GM23338 (cell line): ENCODE measurements at regions not wholly inside any gene's neighbourhood (a gene's known extent, or its start where the extent isn't known, plus 50 kb on each side); places are given as distances from the start of the nearest gene placed in this dataset.
A peak's percentile ranks its signal among the peaks of the same experiment; 100 is the strongest.

Experiments
- ATAC-seq: fragments of 200-7000 bp; cut with Tn5 transposase; 3 replicates; pipeline ENCODE4 v1.9.1; 2020
- DNase-seq: peaks from one replicate; pipeline ENCODE4 v3.0.0-alpha.2; 2015; ENCODE audit warnings: low spot score
- H2AFZ ChIP-seq: fragments of 200-600 bp; sonication (generic); 2 replicates; pipeline ENCODE4 v1.8.0; 2016; ENCODE audit warnings: antibody characterized with exemption, mild to moderate bottlenecking, moderate library complexity
- H3F3A ChIP-seq: fragments of 200-600 bp; sonication (generic); replicated peaks from 2 replicates; pipeline ENCODE4 v1.8.0; 2017; ENCODE audit warnings: antibody characterized with exemption, mixed run types, low read depth
- H3K27ac ChIP-seq: fragments of 200-600 bp; sonication (generic); 2 replicates; pipeline ENCODE4 v1.6.1; 2016; ENCODE audit warnings: low read depth
- H3K27me3 ChIP-seq: fragments of 200-600 bp; sonication (generic); 2 replicates; pipeline ENCODE4 v1.8.0; 2016; ENCODE audit warnings: mild to moderate bottlenecking, mixed run types, moderate library complexity; ENCODE audit not compliant: insufficient read depth
- H3K36me3 ChIP-seq: fragments of 200-600 bp; sonication (generic); 2 replicates; pipeline ENCODE4 v1.8.0; 2016; ENCODE audit warnings: mild to moderate bottlenecking; ENCODE audit not compliant: insufficient read depth
- H3K4me1 ChIP-seq: fragments of 200-600 bp; sonication (generic); 2 replicates; pipeline ENCODE4 v1.8.0; 2016; ENCODE audit warnings: mild to moderate bottlenecking, moderate library complexity; ENCODE audit not compliant: insufficient read depth
- H3K4me2 ChIP-seq: fragments of 200-600 bp; sonication (generic); 2 replicates; pipeline ENCODE4 v1.7.1; 2017; ENCODE audit warnings: mixed run types
- H3K4me3 ChIP-seq: fragments of 200-600 bp; sonication (generic); 2 replicates; pipeline ENCODE4 v1.6.1; 2016; ENCODE audit warnings: mixed run types
- H3K79me2 ChIP-seq: fragments of 200-600 bp; sonication (generic); replicated peaks from 2 replicates; pipeline ENCODE4 v1.8.0; 2017; ENCODE audit warnings: mild to moderate bottlenecking; ENCODE audit not compliant: insufficient read depth
- H3K9me2 ChIP-seq: fragments of 200-600 bp; sonication (generic); 2 replicates; pipeline ENCODE4 v1.8.0; 2017; ENCODE audit not compliant: insufficient read depth
- H4K20me1 ChIP-seq: fragments of 200-600 bp; sonication (generic); replicated peaks from 2 replicates; pipeline ENCODE4 v1.8.0; 2017; ENCODE audit warnings: mild to moderate bottlenecking; ENCODE audit not compliant: insufficient read depth
- H3K27ac Mint-ChIP-seq: 2 replicates; pipeline ENCODE4 v1.8.0; 2020; ENCODE audit warnings: inconsistent platforms, mild to moderate bottlenecking, moderate library complexity, mixed read lengths
- H3K27me3 Mint-ChIP-seq: 3 replicates; pipeline ENCODE4 v1.8.0; 2022; ENCODE audit warnings: low read depth, mild to moderate bottlenecking, moderate library complexity, mixed read lengths, inconsistent platforms; ENCODE audit not compliant: insufficient read depth, poor library complexity
- H3K36me3 Mint-ChIP-seq: 3 replicates; pipeline ENCODE4 v1.8.0; 2021; ENCODE audit warnings: low read depth, mild to moderate bottlenecking, inconsistent platforms, moderate library complexity, mixed read lengths
- H3K4me1 Mint-ChIP-seq: 3 replicates; pipeline ENCODE4 v1.8.0; 2020; ENCODE audit warnings: mild to moderate bottlenecking, inconsistent platforms, mixed read lengths
- H3K4me3 Mint-ChIP-seq: 3 replicates; pipeline ENCODE4 v1.8.0; 2021; ENCODE audit warnings: moderate library complexity, mild to moderate bottlenecking, inconsistent platforms, mixed read lengths
- H3K9me3 Mint-ChIP-seq: 3 replicates; pipeline ENCODE4 v1.8.0; 2020; ENCODE audit warnings: moderate library complexity, mild to moderate bottlenecking, inconsistent platforms, mixed read lengths
- CREB1 ChIP-seq: fragments of 250-450 bp; sonication (Bioruptor Pico); IDR thresholded peaks from 2 replicates; pipeline ENCODE4 v1.5.0; 2020; ENCODE audit warnings: low read depth, mild to moderate bottlenecking, moderate library complexity
- EZH2 ChIP-seq: fragments of 200-600 bp; sonication (generic); IDR thresholded peaks from one replicate; pipeline ENCODE4 v1.8.0; 2017; ENCODE audit warnings: antibody characterized with exemption, mild to moderate bottlenecking, low read depth; ENCODE audit not compliant: unreplicated experiment
- EZH2phosphoT487 ChIP-seq: fragments of 200-600 bp; sonication (generic); IDR thresholded peaks from one replicate; pipeline ENCODE4 v1.8.1; 2018; ENCODE audit warnings: antibody characterized with exemption; ENCODE audit not compliant: unreplicated experiment
- JUNB ChIP-seq: IDR thresholded peaks from one replicate; pipeline ENCODE4 v1.6.1; 2016; ENCODE audit warnings: antibody characterized with exemption; ENCODE audit not compliant: unreplicated experiment
- NANOG ChIP-seq: IDR thresholded peaks from 2 replicates; pipeline ENCODE4 v1.6.1; 2016; ENCODE audit warnings: antibody characterized with exemption, borderline replicate concordance
- POLR2AphosphoS5 ChIP-seq: IDR thresholded peaks from 2 replicates; pipeline ENCODE4 v1.6.1; 2016; ENCODE audit warnings: antibody characterized with exemption, low read depth
- STAT1 ChIP-seq: IDR thresholded peaks from one replicate; pipeline ENCODE4 v1.6.1; 2016; ENCODE audit warnings: antibody characterized with exemption; ENCODE audit not compliant: unreplicated experiment
- ZNF114 ChIP-seq: fragments of 250-450 bp; sonication (Bioruptor Pico); IDR thresholded peaks from 2 replicates; pipeline ENCODE4 v1.5.0; 2020; ENCODE audit warnings: mild to moderate bottlenecking, moderate library complexity
- ZNF331 ChIP-seq: fragments of 250-450 bp; sonication (Bioruptor Pico); IDR thresholded peaks from 2 replicates; pipeline ENCODE4 v1.5.0; 2020; ENCODE audit warnings: low read depth, mild to moderate bottlenecking, moderate library complexity
- TF ChIP-seq, protein P1 (sequence below): IDR thresholded peaks from 2 replicates; pipeline ENCODE4 v1.6.1; 2016; ENCODE audit warnings: antibody characterized with exemption
- TF ChIP-seq, protein P2 (sequence below), 2 experiments: fragments of 200-600 bp in 1 of 2; sonication (generic) in 1 of 2; conservative IDR thresholded peaks; 2 replicates each; pipeline versions ENCODE4 v1.5.1 to v1.6.1; 2016 to 2017; ENCODE audit warnings: antibody characterized with exemption in 2 of 2, low read depth in 2 of 2, mild to moderate bottlenecking in 2 of 2, moderate library complexity in 1 of 2
- TF ChIP-seq, protein P3 (sequence below): IDR thresholded peaks from one replicate; pipeline ENCODE4 v1.6.1; 2018; ENCODE audit warnings: antibody characterized with exemption; ENCODE audit not compliant: unreplicated experiment
- TF ChIP-seq, protein P4 (sequence below): fragments of 250-450 bp; sonication (Bioruptor Pico); IDR thresholded peaks from 2 replicates; pipeline ENCODE4 v1.5.0; 2020; ENCODE audit warnings: mild to moderate bottlenecking, moderate library complexity

DNA sequence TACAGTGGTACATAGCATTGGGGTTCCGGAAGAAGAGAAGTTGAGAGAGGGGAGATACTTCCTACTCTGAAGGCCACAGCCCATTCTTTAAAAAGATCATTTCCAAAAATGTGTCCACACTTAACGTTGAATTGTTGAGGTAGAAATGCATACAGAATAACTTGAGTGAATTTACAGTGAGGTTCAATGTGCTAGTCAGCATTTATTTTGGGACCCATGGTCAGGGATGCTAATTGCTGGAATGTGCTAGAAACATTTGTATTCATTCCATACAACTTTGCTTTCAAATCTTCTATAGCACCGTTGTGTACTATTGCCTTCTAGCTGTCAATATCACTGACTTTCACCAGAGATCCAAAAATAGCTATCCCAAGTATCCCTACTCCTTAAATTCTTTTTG, 325.9 kb downstream of the SATB2 start:
- Mint-ChIP-seq H3K27me3 (no peaks in the 10 kb centered on the region), H3K4me1 (peaks cover 14% of the 10 kb centered on the region; the same call in 2 of the 3 replicates), H3K36me3 (no peaks in the 10 kb centered on the region; the same call in 2 of the 3 replicates), H3K27ac (no peak overlapping the region), H3K4me3 (no peak overlapping the region), H3K9me3 (peaks cover 4% of the 10 kb centered on the region; the same call in 2 of the 3 replicates)
- Histone ChIP-seq H3K27ac (no peak overlapping the region), H3K4me2 (no peak overlapping the region), H3K36me3 (no peaks in the 10 kb centered on the region), H3K9me2 (peaks cover 14% of the 10 kb centered on the region; the same call in 1 of the 2 replicates), H3K79me2 (no peaks in the 10 kb centered on the region), H2AFZ (peak overlapping the region; percentile 49; the same call in 1 of the 2 replicates), H3F3A (no peaks in the 10 kb centered on the region), H3K27me3 (no peaks in the 10 kb centered on the region), H4K20me1 (no peaks in the 10 kb centered on the region), H3K4me3 (no peak overlapping the region), H3K4me1 (peaks cover 17% of the 10 kb centered on the region; the same call in 1 of the 2 replicates)
- TF ChIP-seq NANOG (no peak), EZH2phosphoT487 (no peak), ZNF331 (CRISPR knock-in tag) (no peak), EZH2 (no peak), STAT1 (no peak), ZNF114 (CRISPR knock-in tag) (no peak), CREB1 (CRISPR knock-in tag) (no peak), POLR2AphosphoS5 (no peak), JUNB (no peak)
- TF ChIP-seq, protein P1, sequence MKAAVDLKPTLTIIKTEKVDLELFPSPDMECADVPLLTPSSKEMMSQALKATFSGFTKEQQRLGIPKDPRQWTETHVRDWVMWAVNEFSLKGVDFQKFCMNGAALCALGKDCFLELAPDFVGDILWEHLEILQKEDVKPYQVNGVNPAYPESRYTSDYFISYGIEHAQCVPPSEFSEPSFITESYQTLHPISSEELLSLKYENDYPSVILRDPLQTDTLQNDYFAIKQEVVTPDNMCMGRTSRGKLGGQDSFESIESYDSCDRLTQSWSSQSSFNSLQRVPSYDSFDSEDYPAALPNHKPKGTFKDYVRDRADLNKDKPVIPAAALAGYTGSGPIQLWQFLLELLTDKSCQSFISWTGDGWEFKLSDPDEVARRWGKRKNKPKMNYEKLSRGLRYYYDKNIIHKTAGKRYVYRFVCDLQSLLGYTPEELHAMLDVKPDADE: no peak
- TF ChIP-seq, protein P2, sequence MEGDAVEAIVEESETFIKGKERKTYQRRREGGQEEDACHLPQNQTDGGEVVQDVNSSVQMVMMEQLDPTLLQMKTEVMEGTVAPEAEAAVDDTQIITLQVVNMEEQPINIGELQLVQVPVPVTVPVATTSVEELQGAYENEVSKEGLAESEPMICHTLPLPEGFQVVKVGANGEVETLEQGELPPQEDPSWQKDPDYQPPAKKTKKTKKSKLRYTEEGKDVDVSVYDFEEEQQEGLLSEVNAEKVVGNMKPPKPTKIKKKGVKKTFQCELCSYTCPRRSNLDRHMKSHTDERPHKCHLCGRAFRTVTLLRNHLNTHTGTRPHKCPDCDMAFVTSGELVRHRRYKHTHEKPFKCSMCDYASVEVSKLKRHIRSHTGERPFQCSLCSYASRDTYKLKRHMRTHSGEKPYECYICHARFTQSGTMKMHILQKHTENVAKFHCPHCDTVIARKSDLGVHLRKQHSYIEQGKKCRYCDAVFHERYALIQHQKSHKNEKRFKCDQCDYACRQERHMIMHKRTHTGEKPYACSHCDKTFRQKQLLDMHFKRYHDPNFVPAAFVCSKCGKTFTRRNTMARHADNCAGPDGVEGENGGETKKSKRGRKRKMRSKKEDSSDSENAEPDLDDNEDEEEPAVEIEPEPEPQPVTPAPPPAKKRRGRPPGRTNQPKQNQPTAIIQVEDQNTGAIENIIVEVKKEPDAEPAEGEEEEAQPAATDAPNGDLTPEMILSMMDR (conservative IDR thresholded peaks at IDR 0.05; ENCODE audit: low read depth in 2 of 2): no peak
- TF ChIP-seq, protein P3, sequence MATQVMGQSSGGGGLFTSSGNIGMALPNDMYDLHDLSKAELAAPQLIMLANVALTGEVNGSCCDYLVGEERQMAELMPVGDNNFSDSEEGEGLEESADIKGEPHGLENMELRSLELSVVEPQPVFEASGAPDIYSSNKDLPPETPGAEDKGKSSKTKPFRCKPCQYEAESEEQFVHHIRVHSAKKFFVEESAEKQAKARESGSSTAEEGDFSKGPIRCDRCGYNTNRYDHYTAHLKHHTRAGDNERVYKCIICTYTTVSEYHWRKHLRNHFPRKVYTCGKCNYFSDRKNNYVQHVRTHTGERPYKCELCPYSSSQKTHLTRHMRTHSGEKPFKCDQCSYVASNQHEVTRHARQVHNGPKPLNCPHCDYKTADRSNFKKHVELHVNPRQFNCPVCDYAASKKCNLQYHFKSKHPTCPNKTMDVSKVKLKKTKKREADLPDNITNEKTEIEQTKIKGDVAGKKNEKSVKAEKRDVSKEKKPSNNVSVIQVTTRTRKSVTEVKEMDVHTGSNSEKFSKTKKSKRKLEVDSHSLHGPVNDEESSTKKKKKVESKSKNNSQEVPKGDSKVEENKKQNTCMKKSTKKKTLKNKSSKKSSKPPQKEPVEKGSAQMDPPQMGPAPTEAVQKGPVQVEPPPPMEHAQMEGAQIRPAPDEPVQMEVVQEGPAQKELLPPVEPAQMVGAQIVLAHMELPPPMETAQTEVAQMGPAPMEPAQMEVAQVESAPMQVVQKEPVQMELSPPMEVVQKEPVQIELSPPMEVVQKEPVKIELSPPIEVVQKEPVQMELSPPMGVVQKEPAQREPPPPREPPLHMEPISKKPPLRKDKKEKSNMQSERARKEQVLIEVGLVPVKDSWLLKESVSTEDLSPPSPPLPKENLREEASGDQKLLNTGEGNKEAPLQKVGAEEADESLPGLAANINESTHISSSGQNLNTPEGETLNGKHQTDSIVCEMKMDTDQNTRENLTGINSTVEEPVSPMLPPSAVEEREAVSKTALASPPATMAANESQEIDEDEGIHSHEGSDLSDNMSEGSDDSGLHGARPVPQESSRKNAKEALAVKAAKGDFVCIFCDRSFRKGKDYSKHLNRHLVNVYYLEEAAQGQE: no peak
- TF ChIP-seq, protein P4, sequence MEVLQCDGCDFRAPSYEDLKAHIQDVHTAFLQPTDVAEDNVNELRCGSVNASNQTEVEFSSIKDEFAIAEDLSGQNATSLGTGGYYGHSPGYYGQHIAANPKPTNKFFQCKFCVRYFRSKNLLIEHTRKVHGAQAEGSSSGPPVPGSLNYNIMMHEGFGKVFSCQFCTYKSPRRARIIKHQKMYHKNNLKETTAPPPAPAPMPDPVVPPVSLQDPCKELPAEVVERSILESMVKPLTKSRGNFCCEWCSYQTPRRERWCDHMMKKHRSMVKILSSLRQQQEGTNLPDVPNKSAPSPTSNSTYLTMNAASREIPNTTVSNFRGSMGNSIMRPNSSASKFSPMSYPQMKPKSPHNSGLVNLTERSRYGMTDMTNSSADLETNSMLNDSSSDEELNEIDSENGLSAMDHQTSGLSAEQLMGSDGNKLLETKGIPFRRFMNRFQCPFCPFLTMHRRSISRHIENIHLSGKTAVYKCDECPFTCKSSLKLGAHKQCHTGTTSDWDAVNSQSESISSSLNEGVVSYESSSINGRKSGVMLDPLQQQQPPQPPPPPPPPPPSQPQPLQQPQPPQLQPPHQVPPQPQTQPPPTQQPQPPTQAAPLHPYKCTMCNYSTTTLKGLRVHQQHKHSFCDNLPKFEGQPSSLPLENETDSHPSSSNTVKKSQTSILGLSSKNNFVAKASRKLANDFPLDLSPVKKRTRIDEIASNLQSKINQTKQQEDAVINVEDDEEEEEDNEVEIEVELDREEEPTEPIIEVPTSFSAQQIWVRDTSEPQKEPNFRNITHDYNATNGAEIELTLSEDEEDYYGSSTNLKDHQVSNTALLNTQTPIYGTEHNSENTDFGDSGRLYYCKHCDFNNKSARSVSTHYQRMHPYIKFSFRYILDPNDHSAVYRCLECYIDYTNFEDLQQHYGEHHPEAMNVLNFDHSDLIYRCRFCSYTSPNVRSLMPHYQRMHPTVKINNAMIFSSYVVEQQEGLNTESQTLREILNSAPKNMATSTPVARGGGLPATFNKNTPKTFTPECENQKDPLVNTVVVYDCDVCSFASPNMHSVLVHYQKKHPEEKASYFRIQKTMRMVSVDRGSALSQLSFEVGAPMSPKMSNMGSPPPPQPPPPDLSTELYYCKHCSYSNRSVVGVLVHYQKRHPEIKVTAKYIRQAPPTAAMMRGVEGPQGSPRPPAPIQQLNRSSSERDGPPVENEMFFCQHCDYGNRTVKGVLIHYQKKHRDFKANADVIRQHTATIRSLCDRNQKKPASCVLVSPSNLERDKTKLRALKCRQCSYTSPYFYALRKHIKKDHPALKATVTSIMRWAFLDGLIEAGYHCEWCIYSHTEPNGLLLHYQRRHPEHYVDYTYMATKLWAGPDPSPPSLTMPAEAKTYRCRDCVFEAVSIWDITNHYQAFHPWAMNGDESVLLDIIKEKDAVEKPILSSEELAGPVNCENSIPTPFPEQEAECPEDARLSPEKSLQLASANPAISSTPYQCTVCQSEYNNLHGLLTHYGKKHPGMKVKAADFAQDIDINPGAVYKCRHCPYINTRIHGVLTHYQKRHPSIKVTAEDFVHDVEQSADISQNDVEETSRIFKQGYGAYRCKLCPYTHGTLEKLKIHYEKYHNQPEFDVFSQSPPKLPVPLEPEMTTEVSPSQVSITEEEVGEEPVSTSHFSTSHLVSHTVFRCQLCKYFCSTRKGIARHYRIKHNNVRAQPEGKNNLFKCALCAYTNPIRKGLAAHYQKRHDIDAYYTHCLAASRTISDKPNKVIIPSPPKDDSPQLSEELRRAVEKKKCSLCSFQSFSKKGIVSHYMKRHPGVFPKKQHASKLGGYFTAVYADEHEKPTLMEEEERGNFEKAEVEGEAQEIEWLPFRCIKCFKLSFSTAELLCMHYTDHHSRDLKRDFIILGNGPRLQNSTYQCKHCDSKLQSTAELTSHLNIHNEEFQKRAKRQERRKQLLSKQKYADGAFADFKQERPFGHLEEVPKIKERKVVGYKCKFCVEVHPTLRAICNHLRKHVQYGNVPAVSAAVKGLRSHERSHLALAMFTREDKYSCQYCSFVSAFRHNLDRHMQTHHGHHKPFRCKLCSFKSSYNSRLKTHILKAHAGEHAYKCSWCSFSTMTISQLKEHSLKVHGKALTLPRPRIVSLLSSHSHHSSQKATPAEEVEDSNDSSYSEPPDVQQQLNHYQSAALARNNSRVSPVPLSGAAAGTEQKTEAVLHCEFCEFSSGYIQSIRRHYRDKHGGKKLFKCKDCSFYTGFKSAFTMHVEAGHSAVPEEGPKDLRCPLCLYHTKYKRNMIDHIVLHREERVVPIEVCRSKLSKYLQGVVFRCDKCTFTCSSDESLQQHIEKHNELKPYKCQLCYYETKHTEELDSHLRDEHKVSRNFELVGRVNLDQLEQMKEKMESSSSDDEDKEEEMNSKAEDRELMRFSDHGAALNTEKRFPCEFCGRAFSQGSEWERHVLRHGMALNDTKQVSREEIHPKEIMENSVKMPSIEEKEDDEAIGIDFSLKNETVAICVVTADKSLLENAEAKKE (CRISPR knock-in tag): no peak
- ATAC-seq: no peak
- DNase-seq: no peak
